Activated naive CD4-positive, alpha-beta T cell treated with anti-CD3 and anti-CD28 coated beads, Interleukin-2, amount 10 ng/mL, durations not matched to agents 7 days and 5 days (primary cell): ENCODE measurements at regions not wholly inside any gene's neighbourhood (a gene's known extent, or its start where the extent isn't known, plus 50 kb on each side); places are given as distances from the start of the nearest gene placed in this dataset.

ENCODE experiments used
- CTCF ChIA-PET: fragments of 350-600 bp; sonication (Branson Sonifier 250); formaldehyde crosslinking; loops from one replicate; lab custom pipeline; 2021; ENCODE audit warnings: antibody characterized with exemption; lab: Charles Lee
- DNase-seq: peaks from one replicate; pipeline ENCODE4 v3.0.0-alpha.2; 2020
- H3K27ac Mint-ChIP-seq: one replicate; pipeline ENCODE4 v1.8.0; 2021; ENCODE audit warnings: mild to moderate bottlenecking, moderate library complexity, mixed read lengths
- H3K27me3 Mint-ChIP-seq: one replicate; pipeline ENCODE4 v1.8.0; 2021; ENCODE audit warnings: mild to moderate bottlenecking, mixed read lengths
- H3K36me3 Mint-ChIP-seq: one replicate; pipeline ENCODE4 v1.8.0; 2021; ENCODE audit warnings: mixed read lengths
- H3K4me1 Mint-ChIP-seq: one replicate; pipeline ENCODE4 v1.8.0; 2021; ENCODE audit warnings: mixed read lengths
- H3K4me3 Mint-ChIP-seq: one replicate; pipeline ENCODE4 v1.8.0; 2021; ENCODE audit warnings: mild to moderate bottlenecking, moderate library complexity, mixed read lengths
- H3K9me3 Mint-ChIP-seq: one replicate; pipeline ENCODE4 v1.8.0; 2021; ENCODE audit warnings: mixed read lengths

DNA sequence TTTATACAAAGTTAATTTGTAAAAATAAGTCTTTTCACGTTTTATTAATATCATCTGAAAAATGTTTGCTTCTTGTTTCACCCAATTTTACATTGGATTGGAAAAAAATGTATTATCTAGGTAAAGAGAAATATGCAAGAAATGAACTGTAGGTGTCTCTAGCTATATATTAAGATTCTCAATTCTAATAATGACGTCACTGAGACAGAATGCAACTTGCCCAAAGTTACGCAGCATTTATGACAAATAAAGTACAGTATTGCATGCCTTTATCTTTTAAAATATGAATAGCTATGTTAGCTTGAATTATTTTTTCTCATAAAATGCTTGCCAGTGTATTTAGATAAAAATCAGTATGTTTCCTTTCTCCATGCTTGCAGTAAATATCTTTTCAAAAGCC, 728.8 kb downstream of the RERGL start:
- DNase-seq: no peak
- Mint-ChIP-seq H3K36me3 (no peaks in the 10 kb centered on the region), H3K9me3 (peaks cover 14% of the 10 kb centered on the region), H3K27ac (no peak overlapping the region), H3K27me3 (no peaks in the 10 kb centered on the region), H3K4me3 (no peak overlapping the region), H3K4me1 (no peaks in the 10 kb centered on the region)
- CTCF ChIA-PET: no interaction called here

GRCh38 chr12:17358835-17359234, 731.2 kb downstream of the RERGL start:
- Mint-ChIP-seq H3K9me3 (peaks cover 6% of the 10 kb centered on the region), H3K36me3 (no peaks in the 10 kb centered on the region)
- CTCF ChIA-PET: no interaction called here

DNA sequence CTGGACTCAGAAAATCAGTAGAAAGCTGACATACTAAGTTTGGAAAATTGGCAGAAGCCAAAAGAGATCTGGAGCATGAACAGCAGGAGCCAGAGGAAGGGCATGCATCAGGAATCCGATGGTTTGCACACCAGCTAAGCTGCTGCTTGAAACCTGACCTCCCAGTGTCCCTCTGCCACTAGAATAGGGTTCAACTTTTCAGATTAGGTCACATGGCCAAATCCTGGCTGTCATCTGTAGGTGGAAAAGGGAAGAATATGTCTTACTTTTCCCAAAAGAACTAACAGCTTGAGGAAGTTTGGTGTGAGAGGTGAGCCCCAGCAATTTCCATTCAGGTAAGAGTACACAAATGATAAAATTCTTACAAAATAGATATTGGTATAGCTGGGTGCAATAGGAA, 732.6 kb downstream of the RERGL start:
- H3K27ac Mint-ChIP-seq: no peak overlapping the region
- no peaks in the 10 kb centered on the region for H3K4me1 Mint-ChIP-seq
- H3K36me3 Mint-ChIP-seq: no peaks in the 10 kb centered on the region
- CTCF ChIA-PET: no interaction called here
- DNase-seq: no peak
- H3K9me3 Mint-ChIP-seq: peaks cover 8% of the 10 kb centered on the region
- no peaks in the 10 kb centered on the region for H3K27me3 Mint-ChIP-seq
- no peak overlapping the region for H3K4me3 Mint-ChIP-seq

More at GRCh38 chr12:17358835-17359234, 731.2 kb downstream of the RERGL start:
- H3K27ac Mint-ChIP-seq: no peak overlapping the region
- H3K4me1 Mint-ChIP-seq: no peaks in the 10 kb centered on the region
- no peak for DNase-seq
- H3K4me3 Mint-ChIP-seq: no peak overlapping the region
- H3K27me3 Mint-ChIP-seq: no peaks in the 10 kb centered on the region

DNA sequence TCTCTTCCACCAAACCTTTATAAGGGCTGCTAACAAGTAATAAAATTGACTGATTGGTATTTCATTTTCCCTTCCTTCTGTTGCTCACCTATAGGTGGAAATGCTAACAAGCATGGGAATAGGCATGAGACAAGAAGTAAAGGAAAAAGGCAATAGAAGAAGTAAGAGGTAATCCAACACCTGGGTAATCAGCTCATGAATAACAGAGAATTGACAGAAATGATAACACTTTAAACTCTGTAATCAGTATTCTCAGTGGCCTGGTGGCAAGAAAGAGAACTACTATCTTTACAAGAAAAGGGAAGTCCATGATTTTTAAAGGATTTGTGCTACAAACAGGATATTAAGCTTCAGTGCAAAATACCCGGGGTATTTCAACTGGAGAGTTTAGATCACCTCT, 737.8 kb downstream of the RERGL start:
- H3K4me3 Mint-ChIP-seq: no peak overlapping the region
- DNase-seq: no peak
- no peaks in the 10 kb centered on the region for H3K27me3 Mint-ChIP-seq
- H3K36me3 Mint-ChIP-seq: no peaks in the 10 kb centered on the region
- CTCF ChIA-PET: no interaction called here
- H3K4me1 Mint-ChIP-seq: no peaks in the 10 kb centered on the region
- no peak overlapping the region for H3K27ac Mint-ChIP-seq
- H3K9me3 Mint-ChIP-seq: peaks cover 2% of the 10 kb centered on the region

- Mint-ChIP-seq H3K4me1 (no peaks in the 10 kb centered on the region), H3K9me3 (peaks cover 2% of the 10 kb centered on the region), H3K4me3 (no peak overlapping the region), H3K36me3 (no peaks in the 10 kb centered on the region), H3K27me3 (no peaks in the 10 kb centered on the region), H3K27ac (no peak overlapping the region)
- CTCF ChIA-PET: no interaction called here
- DNase-seq: no peak
These were observed 741.7 kb downstream of the RERGL start for GRCh38 chr12:17348311-17348710.

DNA sequence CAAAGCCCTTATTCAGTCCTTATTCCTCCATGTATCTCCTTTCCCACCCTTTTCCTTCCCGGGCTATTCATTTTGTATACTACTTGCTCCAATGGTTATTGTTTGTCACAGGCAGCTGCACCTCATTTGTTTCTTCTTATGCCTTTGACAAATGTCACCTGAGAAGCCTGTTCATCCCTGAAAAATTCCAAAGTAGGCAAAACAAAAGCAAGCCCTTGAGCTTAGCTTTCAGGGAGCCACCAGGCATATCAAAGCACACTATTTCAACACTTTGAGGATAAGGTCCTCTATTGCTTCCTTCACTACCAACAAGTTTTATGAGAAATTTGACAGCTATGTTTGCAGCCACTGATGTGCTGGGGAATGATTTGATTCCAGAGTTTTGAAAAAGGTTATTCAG, 738.7 kb upstream of the LMO3 start:
- Mint-ChIP-seq H3K27me3 (no peaks in the 10 kb centered on the region), H3K4me1 (no peaks in the 10 kb centered on the region), H3K27ac (no peak overlapping the region), H3K4me3 (no peak overlapping the region), H3K36me3 (no peaks in the 10 kb centered on the region), H3K9me3 (peaks cover 10% of the 10 kb centered on the region)
- no peak for DNase-seq
- CTCF ChIA-PET: no interaction called here

- Mint-ChIP-seq H3K36me3 (no peaks in the 10 kb centered on the region), H3K27me3 (no peaks in the 10 kb centered on the region), H3K27ac (no peak overlapping the region)
These were observed 736.5 kb upstream of the LMO3 start for GRCh38 chr12:17342381-17342961.

GRCh38 chr12:17335487-17335886, 729.5 kb upstream of the LMO3 start:
- Mint-ChIP-seq H3K9me3 (peaks cover 15% of the 10 kb centered on the region), H3K4me1 (no peaks in the 10 kb centered on the region), H3K36me3 (no peaks in the 10 kb centered on the region), H3K4me3 (no peak overlapping the region), H3K27ac (no peak overlapping the region), H3K27me3 (no peaks in the 10 kb centered on the region)
- CTCF ChIA-PET: no interaction called here
- no peak for DNase-seq

More at GRCh38 chr12:17342381-17342961, 736.5 kb upstream of the LMO3 start:
- Mint-ChIP-seq H3K4me1 (no peaks in the 10 kb centered on the region), H3K9me3 (peaks cover 12% of the 10 kb centered on the region), H3K4me3 (no peak overlapping the region)
- no peak for DNase-seq
- CTCF ChIA-PET: no interaction called here

GRCh38 chr12:17334784-17335183, 728.8 kb upstream of the LMO3 start:
- DNase-seq: no peak
- Mint-ChIP-seq H3K27ac (no peak overlapping the region), H3K36me3 (no peaks in the 10 kb centered on the region), H3K27me3 (no peaks in the 10 kb centered on the region), H3K4me1 (no peaks in the 10 kb centered on the region), H3K9me3 (peaks cover 15% of the 10 kb centered on the region), H3K4me3 (no peak overlapping the region)
- CTCF ChIA-PET: no interaction called here

GRCh38 chr12:17333287-17333686, 727.3 kb upstream of the LMO3 start:
- CTCF ChIA-PET: interaction anchor here (1.0 kb wide), 1 partner anchor 10 kb away, joined by 4 read pairs; no protein-coding TSS in a partner anchor
- Mint-ChIP-seq H3K36me3 (no peaks in the 10 kb centered on the region), H3K9me3 (peaks cover 13% of the 10 kb centered on the region), H3K4me1 (no peaks in the 10 kb centered on the region), H3K27me3 (no peaks in the 10 kb centered on the region), H3K27ac (no peak overlapping the region), H3K4me3 (no peak overlapping the region)
- DNase-seq: no peak

DNA sequence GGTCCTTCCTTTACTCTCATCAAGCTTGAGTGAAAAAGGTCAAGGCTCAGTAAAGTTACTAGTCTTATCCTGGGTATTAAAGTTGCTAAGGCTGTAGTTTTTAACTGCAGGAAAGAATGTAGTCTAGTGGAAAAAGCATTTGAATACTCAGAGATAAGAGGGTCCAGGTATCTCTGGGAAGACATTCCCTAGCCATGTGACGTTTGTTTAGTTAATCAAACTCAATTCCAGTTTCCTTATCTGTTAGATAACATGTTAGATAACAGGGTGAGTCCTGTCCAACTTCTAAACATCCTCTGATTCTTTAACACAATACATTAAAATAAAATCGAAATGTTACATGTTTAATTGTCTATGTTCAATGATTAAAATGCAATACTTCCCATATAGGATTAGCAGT, 720.7 kb upstream of the LMO3 start:
- H3K9me3 Mint-ChIP-seq: peaks cover 12% of the 10 kb centered on the region
- CTCF ChIA-PET: no interaction called here
- H3K27me3 Mint-ChIP-seq: no peaks in the 10 kb centered on the region
- DNase-seq: no peak
- no peaks in the 10 kb centered on the region for H3K36me3 Mint-ChIP-seq
- no peak overlapping the region for H3K4me3 Mint-ChIP-seq
- no peaks in the 10 kb centered on the region for H3K4me1 Mint-ChIP-seq
- H3K27ac Mint-ChIP-seq: no peak overlapping the region

DNA sequence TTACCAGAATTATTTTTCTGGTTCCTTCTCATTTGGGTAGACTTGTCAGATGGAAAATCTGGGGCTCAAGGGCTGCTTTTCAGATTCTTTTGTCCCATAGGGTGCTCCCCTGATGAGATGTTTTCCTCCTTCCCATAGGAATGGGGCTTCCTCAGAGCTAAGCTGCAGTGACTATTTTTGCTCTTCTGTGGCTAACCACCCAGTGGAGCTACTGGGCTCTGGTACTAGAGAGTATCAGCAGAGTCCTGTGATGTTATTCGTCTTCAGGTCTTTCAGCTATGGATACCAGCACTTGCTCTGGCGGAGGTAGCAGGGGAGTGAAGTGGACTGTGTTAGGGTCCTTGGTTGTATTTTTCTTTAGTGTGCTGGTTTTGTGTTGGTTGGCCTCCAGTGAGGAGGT, 716.1 kb upstream of the LMO3 start:
- DNase-seq: no peak
- CTCF ChIA-PET: no interaction called here
- Mint-ChIP-seq H3K27ac (no peak overlapping the region), H3K9me3 (peaks cover 22% of the 10 kb centered on the region), H3K27me3 (no peaks in the 10 kb centered on the region), H3K4me1 (no peaks in the 10 kb centered on the region), H3K36me3 (no peaks in the 10 kb centered on the region), H3K4me3 (no peak overlapping the region)

GRCh38 chr12:17304503-17305347, 698.8 kb upstream of the LMO3 start:
- Mint-ChIP-seq H3K4me3 (no peak overlapping the region), H3K4me1 (no peaks in the 10 kb centered on the region), H3K27me3 (no peaks in the 10 kb centered on the region), H3K27ac (no peak overlapping the region), H3K9me3 (peaks cover 33% of the 10 kb centered on the region), H3K36me3 (no peaks in the 10 kb centered on the region)
- no peak for DNase-seq
- CTCF ChIA-PET: no interaction called here

GRCh38 chr12:17302001-17302400, 696.0 kb upstream of the LMO3 start:
- H3K36me3 Mint-ChIP-seq: no peaks in the 10 kb centered on the region
- H3K4me1 Mint-ChIP-seq: no peaks in the 10 kb centered on the region
- CTCF ChIA-PET: no interaction called here
- no peak overlapping the region for H3K27ac Mint-ChIP-seq
- H3K4me3 Mint-ChIP-seq: no peak overlapping the region
- H3K9me3 Mint-ChIP-seq: peaks cover 45% of the 10 kb centered on the region
- H3K27me3 Mint-ChIP-seq: no peaks in the 10 kb centered on the region
- no peak for DNase-seq

DNA sequence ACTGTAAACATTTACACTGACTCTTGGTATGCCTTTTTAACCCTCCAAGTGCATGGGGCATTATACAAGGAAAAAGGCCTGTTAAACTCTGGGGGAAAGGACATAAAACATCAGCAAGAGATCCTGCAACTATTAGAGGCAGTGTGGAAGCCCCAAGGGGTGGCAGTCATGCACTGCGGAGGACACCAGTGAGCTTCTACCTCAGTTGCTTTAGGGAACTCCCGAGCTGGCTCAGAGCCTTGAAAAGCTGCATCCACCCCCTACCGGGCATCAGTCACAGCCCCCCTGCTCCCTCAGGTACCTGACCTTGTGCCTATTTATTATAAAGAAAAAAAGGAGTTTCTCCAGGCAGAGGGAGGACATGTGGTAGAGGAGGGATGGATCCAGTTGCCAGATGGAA, 695.6 kb upstream of the LMO3 start:
- DNase-seq: no peak
- H3K36me3 Mint-ChIP-seq: no peaks in the 10 kb centered on the region
- CTCF ChIA-PET: no interaction called here
- H3K4me3 Mint-ChIP-seq: no peak overlapping the region
- H3K4me1 Mint-ChIP-seq: no peaks in the 10 kb centered on the region
- H3K9me3 Mint-ChIP-seq: peaks cover 43% of the 10 kb centered on the region
- no peaks in the 10 kb centered on the region for H3K27me3 Mint-ChIP-seq
- H3K27ac Mint-ChIP-seq: no peak overlapping the region
